Spinal cord (tissue), 9 donors: ENCODE measurements at regions not wholly inside any gene's neighbourhood (a gene's known extent, or its start where the extent isn't known, plus 50 kb on each side); places are given as distances from the start of the nearest gene placed in this dataset.

Experiments
- DNase-seq, 6 donors: peaks; one replicate each; pipeline versions ENCODE4 v3.0.0 to v3.0.0-alpha.2; 2013 to 2015; ENCODE audit warnings: low spot score in 6 of 6, low read depth in 4 of 6
- H3K27ac ChIP-seq: one replicate; pipeline ENCODE4 v1.5.1; 2013; ENCODE audit warnings: low read depth, low read length, control low read depth
- H3K27me3 ChIP-seq: one replicate; pipeline ENCODE4 v1.6.1; 2013; ENCODE audit warnings: low read length; ENCODE audit not compliant: control insufficient read depth, insufficient read depth
- H3K36me3 ChIP-seq: one replicate; pipeline ENCODE4 v1.6.1; 2013; ENCODE audit warnings: low read length; ENCODE audit not compliant: control insufficient read depth, insufficient read depth
- H3K4me1 ChIP-seq: one replicate; pipeline ENCODE4 v1.6.1; 2013; ENCODE audit warnings: low read length; ENCODE audit not compliant: control insufficient read depth, insufficient read depth
- H3K4me3 ChIP-seq: one replicate; pipeline ENCODE4 v1.5.1; 2013; ENCODE audit warnings: low read depth, low read length, control low read depth
- H3K9me3 ChIP-seq: one replicate; pipeline ENCODE4 v1.6.1; 2013; ENCODE audit warnings: low read length; ENCODE audit not compliant: control insufficient read depth, insufficient read depth
- WGBS: methylation state at CpG from one replicate; pipeline ENCODE4 v1.1.5; 2013; ENCODE audit warnings: missing lambda C conversion rate; ENCODE audit not compliant: insufficient coverage; 5-methylcytosine and 5-hydroxymethylcytosine counted together
- donor health status: healthy.

GRCh38 chr15:48046813-48047438 is 73.9 kb upstream of the SLC24A5 start:
- Histone ChIP-seq H3K27me3 (no peaks in the 10 kb centered on the region), H3K4me1 (no peaks in the 10 kb centered on the region), H3K9me3 (peaks cover 1% of the 10 kb centered on the region), H3K36me3 (no peaks in the 10 kb centered on the region), H3K4me3 (no peak overlapping the region), H3K27ac (peak overlapping the region; percentile 81)
- WGBS, result 40% methylated on average over 5 of the region's 5 CpGs
- DNase-seq, result peak in 3 of 6 donors; percentile 47 to 82 (median 63)

GRCh38 chr15:48049736-48050135 is 71.1 kb upstream of the SLC24A5 start:
- Histone ChIP-seq H3K36me3 (no peaks in the 10 kb centered on the region), H3K27me3 (no peaks in the 10 kb centered on the region), H3K27ac (no peak overlapping the region), H3K4me3 (no peak overlapping the region), H3K4me1 (no peaks in the 10 kb centered on the region), H3K9me3 (peaks cover 1% of the 10 kb centered on the region)
- DNase-seq, result no peak

GRCh38 chr15:48052946-48053345 is 67.8 kb upstream of the SLC24A5 start:
- DNase-seq, result no peak
- H3K9me3 ChIP-seq, result peaks cover 1% of the 10 kb centered on the region
- no peak overlapping the region for H3K4me3 ChIP-seq
- H3K27ac ChIP-seq, result no peak overlapping the region
- no peaks in the 10 kb centered on the region for H3K27me3 ChIP-seq
- no peaks in the 10 kb centered on the region for H3K36me3 ChIP-seq
- H3K4me1 ChIP-seq, result no peaks in the 10 kb centered on the region
- 36% methylated on average over 1 of the region's 2 CpGs for WGBS

DNA sequence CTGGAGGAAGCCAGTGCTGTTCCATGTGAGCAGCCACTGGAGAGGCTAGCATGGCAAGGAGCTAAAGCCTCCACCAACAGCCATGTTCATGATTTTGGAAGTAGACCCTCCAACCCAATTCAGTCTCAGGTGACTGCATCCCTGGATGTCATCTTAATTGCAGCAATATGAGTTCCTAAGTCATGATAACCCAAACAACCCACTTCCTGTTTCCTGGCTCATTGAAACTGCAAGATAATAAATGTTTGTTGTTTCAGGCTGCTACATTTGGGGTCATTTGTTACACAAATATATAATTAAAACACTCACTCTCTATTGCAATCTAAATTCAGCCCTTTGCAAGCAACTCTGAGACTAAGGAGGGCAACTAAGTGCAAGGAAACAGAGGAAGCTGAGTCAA is 62.4 kb upstream of the SLC24A5 start:
- H3K36me3 ChIP-seq, result no peaks in the 10 kb centered on the region
- no peak overlapping the region for H3K4me3 ChIP-seq
- no peaks in the 10 kb centered on the region for H3K9me3 ChIP-seq
- peaks cover 8% of the 10 kb centered on the region for H3K4me1 ChIP-seq
- no peaks in the 10 kb centered on the region for H3K27me3 ChIP-seq
- DNase-seq, result no peak
- no peak overlapping the region for H3K27ac ChIP-seq

- 22% methylated on average over 7 of the region's 7 CpGs for whole genome bisulfite sequencing
Measured at GRCh38 chr15:48059791-48060190, 61.0 kb upstream of the SLC24A5 start.

GRCh38 chr15:48060396-48060795 is 60.4 kb upstream of the SLC24A5 start:
- Histone ChIP-seq H3K27ac (peak overlapping the region; percentile 81), H3K9me3 (no peaks in the 10 kb centered on the region), H3K36me3 (no peaks in the 10 kb centered on the region), H3K4me3 (no peak overlapping the region), H3K4me1 (peaks cover 8% of the 10 kb centered on the region), H3K27me3 (no peaks in the 10 kb centered on the region)
- no peak for DNase-seq
- no CpG with 5 or more reads among the region's 1 CpG for WGBS

More at GRCh38 chr15:48059791-48060190, 61.0 kb upstream of the SLC24A5 start:
- peaks cover 8% of the 10 kb centered on the region for H3K4me1 ChIP-seq
- H3K9me3 ChIP-seq, result no peaks in the 10 kb centered on the region
- no peaks in the 10 kb centered on the region for H3K27me3 ChIP-seq
- peak overlapping the region; percentile 81 for H3K27ac ChIP-seq
- no peaks in the 10 kb centered on the region for H3K36me3 ChIP-seq
- H3K4me3 ChIP-seq, result peak overlapping the region; percentile 11
- DNase-seq, result peak in 5 of 6 donors; percentile 71 to 95 (median 81)

DNA sequence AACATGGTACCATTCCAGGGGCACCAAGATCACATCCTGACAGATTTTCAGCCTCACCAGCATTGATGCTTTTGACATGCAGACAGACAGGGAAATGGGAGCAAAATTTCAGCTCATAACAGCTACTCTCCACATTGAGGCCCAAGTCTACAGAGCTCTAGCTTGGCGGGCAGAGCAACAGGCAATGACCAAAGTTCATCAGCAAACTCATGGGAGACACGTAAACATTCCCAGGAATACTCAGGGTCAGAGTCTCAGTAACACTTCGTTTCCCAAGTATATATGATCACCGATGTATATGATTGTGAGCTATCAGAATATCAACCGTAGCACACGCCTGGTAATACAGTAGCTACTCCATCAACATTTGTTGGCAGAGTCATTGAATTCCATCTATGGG is 59.2 kb upstream of the SLC24A5 start:
- Histone ChIP-seq H3K36me3 (no peaks in the 10 kb centered on the region), H3K27me3 (no peaks in the 10 kb centered on the region), H3K4me3 (no peak overlapping the region), H3K9me3 (no peaks in the 10 kb centered on the region), H3K27ac (no peak overlapping the region), H3K4me1 (peaks cover 8% of the 10 kb centered on the region)
- DNase-seq, result no peak
- WGBS, result 100% methylated on average over 1 of the region's 6 CpGs

- H3K4me1 ChIP-seq, result peaks cover 8% of the 10 kb centered on the region
Measured at GRCh38 chr15:48062148-48062872, 58.5 kb upstream of the SLC24A5 start.

GRCh38 chr15:48063411-48063985 is 57.3 kb upstream of the SLC24A5 start:
- no peak for DNase-seq
- no peaks in the 10 kb centered on the region for H3K9me3 ChIP-seq
- no peaks in the 10 kb centered on the region for H3K36me3 ChIP-seq
- peaks cover 8% of the 10 kb centered on the region for H3K4me1 ChIP-seq
- H3K27ac ChIP-seq, result peak overlapping the region; percentile 19
- H3K4me3 ChIP-seq, result no peak overlapping the region
- H3K27me3 ChIP-seq, result no peaks in the 10 kb centered on the region
- 52% methylated on average over 2 of the region's 2 CpGs for WGBS

More at GRCh38 chr15:48062148-48062872, 58.5 kb upstream of the SLC24A5 start:
- Histone ChIP-seq H3K27me3 (no peaks in the 10 kb centered on the region), H3K27ac (no peak overlapping the region), H3K4me3 (no peak overlapping the region), H3K9me3 (no peaks in the 10 kb centered on the region), H3K36me3 (no peaks in the 10 kb centered on the region)
- WGBS, result 30% methylated on average over 3 of the region's 11 CpGs
- peak in 1 of 6 donors; percentile 79 for DNase-seq

GRCh38 chr15:48064421-48064820 is 56.4 kb upstream of the SLC24A5 start:
- Histone ChIP-seq H3K36me3 (no peaks in the 10 kb centered on the region), H3K27me3 (no peaks in the 10 kb centered on the region), H3K9me3 (no peaks in the 10 kb centered on the region), H3K4me1 (peaks cover 8% of the 10 kb centered on the region), H3K27ac (no peak overlapping the region), H3K4me3 (no peak overlapping the region)
- no CpG with 5 or more reads among the region's 2 CpGs for WGBS
- no peak for DNase-seq
